ENCODE measurements at regions not wholly inside any gene's neighbourhood (a gene's known extent, or its start where the extent isn't known, plus 50 kb on each side); places are given as distances from the start of the nearest gene placed in this dataset.

DNA sequence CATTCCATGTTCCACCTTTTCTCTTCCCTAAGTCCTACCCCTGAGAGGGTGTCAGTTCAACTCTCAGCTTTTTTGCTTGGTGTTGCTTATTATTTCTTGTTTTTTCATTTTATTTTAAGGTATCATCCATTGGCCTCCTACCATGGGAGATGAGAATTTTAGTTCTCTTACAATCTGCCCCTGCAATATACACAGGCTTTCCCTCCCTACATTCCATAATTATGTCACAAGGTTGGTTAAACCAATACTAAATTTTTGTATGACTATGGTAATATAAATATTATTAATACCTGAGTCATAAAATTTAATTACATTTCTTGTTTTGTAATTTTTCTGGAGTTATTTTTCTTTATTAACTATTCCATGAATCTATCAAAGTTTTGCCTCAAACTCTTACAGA is 216.2 kb downstream of the SNX19 start:
- Histone ChIP-seq H3K36me3 (ENCODE audit: control insufficient read depth in 2 of 2, insufficient read depth in 1 of 2, low read length in 2 of 2) (no peaks in the 10 kb centered on the region), H3K4me3 (ENCODE audit: low read depth, low read length) (no peak overlapping the region), H3K27ac (ENCODE audit: extremely low read depth, low read depth, low read length) (no peak overlapping the region), H3K4me1 (ENCODE audit: control insufficient read depth, insufficient read depth, low read length) (no peaks in the 10 kb centered on the region), H3K9me3 (ENCODE audit: control insufficient read depth, insufficient read depth, low read depth, low read length) (no peaks in the 10 kb centered on the region)
- POLR2A ChIA-PET = no interaction called here
- TF ChIP-seq, protein P1, sequence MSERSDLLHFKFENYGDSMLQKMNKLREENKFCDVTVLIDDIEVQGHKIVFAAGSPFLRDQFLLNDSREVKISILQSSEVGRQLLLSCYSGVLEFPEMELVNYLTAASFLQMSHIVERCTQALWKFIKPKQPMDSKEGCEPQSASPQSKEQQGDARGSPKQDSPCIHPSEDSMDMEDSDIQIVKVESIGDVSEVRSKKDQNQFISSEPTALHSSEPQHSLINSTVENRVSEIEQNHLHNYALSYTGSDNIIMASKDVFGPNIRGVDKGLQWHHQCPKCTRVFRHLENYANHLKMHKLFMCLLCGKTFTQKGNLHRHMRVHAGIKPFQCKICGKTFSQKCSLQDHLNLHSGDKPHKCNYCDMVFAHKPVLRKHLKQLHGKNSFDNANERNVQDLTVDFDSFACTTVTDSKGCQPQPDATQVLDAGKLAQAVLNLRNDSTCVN (tag by site-specific recombination; optimal IDR thresholded peaks at IDR 0.05) = no peak
- TF ChIP-seq ZNF175 (tag by site-specific recombination; IDR thresholded peaks at IDR 0.05) (no peak), ZNF433 (tag by site-specific recombination; IDR thresholded peaks at IDR 0.05; ENCODE audit: low read depth) (no peak), KLF10 (tag by site-specific recombination; IDR thresholded peaks at IDR 0.05) (no peak), ZNF670 (tag by site-specific recombination; IDR thresholded peaks at IDR 0.05; ENCODE audit: low read depth) (no peak), ZNF19 (tag by site-specific recombination; IDR thresholded peaks at IDR 0.05; ENCODE audit: low read depth) (no peak)
- CTCF ChIA-PET = interaction anchor here (0.7 kb wide), 1 partner anchor 445 kb away, joined by 3 read pairs; no protein-coding TSS in a partner anchor

DNA sequence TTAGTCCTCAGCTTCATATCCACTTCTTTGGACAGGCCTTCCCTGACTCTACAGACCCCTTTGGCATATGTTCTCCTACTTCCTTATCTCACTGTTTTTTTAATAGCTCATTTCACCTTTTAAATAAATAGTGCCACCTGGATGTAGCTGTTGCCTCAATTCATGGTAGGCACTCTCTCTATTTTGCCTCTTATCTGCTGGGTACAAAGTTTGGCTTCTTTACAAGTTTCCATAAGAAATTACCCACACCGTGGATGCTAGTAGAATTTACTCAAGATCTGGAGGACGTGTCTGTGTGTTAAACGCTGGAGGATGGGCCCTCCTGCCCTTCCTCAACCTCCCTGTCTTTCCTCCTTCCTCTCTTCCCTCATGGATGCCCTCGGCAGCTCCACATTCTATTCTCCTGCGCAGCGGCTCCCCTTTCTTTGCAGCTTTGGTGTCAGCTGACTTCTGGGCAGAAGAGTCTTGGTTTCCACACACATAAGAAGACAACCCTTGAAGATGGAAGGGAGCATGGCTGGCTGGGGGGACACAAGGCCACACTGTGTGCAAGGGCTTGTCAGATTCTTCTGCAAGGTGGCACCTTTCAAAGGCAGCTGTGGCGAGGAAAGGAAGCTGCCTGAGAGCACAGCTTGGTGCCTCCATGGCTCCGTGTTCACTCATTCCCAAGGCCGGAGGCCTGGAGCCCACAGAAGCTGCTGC is 212.6 kb downstream of the SNX19 start:
- CTCF ChIA-PET = interaction anchor here (0.5 to 0.7 kb wide), 3 partner anchors 18 to 453 kb away, joined by 4 read pairs; no protein-coding TSS in a partner anchor
- Histone ChIP-seq H3K9me3 (ENCODE audit: control insufficient read depth, insufficient read depth, low read depth, low read length) (no peaks in the 10 kb centered on the region), H3K27ac (ENCODE audit: extremely low read depth, low read depth, low read length) (no peak overlapping the region), H3K36me3 (ENCODE audit: control insufficient read depth in 2 of 2, insufficient read depth in 1 of 2, low read length in 2 of 2) (no peaks in the 10 kb centered on the region), H3K4me3 (ENCODE audit: low read depth, low read length) (no peak overlapping the region), H3K4me1 (ENCODE audit: control insufficient read depth, insufficient read depth, low read length) (no peaks in the 10 kb centered on the region)
- POLR2A ChIA-PET = no interaction called here
- TF ChIP-seq ZNF423 (tag by site-specific recombination; IDR thresholded peaks at IDR 0.05) (no peak), ZNF10 (tag by site-specific recombination; IDR thresholded peaks at IDR 0.05) (no peak), ZNF23 (tag by site-specific recombination; IDR thresholded peaks at IDR 0.05; ENCODE audit: borderline replicate concordance) (no peak), EGR2 (tag by site-specific recombination; IDR thresholded peaks at IDR 0.05; ENCODE audit: low read depth) (no peak), ZNF214 (tag by site-specific recombination; IDR thresholded peaks at IDR 0.05; ENCODE audit: borderline replicate concordance) (no peak), ZNF335 (tag by site-specific recombination; conservative IDR thresholded peaks at IDR 0.05) (no peak), ZBTB17 (tag by site-specific recombination; IDR thresholded peaks at IDR 0.05) (no peak), HOXD13 (CRISPR knock-in tag; IDR thresholded peaks at IDR 0.05; ENCODE audit: borderline replicate concordance) (no peak), KLF1 (tag by site-specific recombination; IDR thresholded peaks at IDR 0.05) (no peak)
- TF ChIP-seq, protein P2, sequence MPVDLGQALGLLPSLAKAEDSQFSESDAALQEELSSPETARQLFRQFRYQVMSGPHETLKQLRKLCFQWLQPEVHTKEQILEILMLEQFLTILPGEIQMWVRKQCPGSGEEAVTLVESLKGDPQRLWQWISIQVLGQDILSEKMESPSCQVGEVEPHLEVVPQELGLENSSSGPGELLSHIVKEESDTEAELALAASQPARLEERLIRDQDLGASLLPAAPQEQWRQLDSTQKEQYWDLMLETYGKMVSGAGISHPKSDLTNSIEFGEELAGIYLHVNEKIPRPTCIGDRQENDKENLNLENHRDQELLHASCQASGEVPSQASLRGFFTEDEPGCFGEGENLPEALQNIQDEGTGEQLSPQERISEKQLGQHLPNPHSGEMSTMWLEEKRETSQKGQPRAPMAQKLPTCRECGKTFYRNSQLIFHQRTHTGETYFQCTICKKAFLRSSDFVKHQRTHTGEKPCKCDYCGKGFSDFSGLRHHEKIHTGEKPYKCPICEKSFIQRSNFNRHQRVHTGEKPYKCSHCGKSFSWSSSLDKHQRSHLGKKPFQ (tag by site-specific recombination; IDR thresholded peaks at IDR 0.05) = no peak
- TF ChIP-seq, protein P3, sequence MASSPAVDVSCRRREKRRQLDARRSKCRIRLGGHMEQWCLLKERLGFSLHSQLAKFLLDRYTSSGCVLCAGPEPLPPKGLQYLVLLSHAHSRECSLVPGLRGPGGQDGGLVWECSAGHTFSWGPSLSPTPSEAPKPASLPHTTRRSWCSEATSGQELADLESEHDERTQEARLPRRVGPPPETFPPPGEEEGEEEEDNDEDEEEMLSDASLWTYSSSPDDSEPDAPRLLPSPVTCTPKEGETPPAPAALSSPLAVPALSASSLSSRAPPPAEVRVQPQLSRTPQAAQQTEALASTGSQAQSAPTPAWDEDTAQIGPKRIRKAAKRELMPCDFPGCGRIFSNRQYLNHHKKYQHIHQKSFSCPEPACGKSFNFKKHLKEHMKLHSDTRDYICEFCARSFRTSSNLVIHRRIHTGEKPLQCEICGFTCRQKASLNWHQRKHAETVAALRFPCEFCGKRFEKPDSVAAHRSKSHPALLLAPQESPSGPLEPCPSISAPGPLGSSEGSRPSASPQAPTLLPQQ (tag by site-specific recombination; IDR thresholded peaks at IDR 0.05) = no peak
- TF ChIP-seq, protein P4, sequence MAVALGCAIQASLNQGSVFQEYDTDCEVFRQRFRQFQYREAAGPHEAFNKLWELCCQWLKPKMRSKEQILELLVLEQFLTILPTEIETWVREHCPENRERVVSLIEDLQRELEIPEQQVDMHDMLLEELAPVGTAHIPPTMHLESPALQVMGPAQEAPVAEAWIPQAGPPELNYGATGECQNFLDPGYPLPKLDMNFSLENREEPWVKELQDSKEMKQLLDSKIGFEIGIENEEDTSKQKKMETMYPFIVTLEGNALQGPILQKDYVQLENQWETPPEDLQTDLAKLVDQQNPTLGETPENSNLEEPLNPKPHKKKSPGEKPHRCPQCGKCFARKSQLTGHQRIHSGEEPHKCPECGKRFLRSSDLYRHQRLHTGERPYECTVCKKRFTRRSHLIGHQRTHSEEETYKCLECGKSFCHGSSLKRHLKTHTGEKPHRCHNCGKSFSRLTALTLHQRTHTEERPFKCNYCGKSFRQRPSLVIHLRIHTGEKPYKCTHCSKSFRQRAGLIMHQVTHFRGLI (tag by site-specific recombination; IDR thresholded peaks at IDR 0.05) = no peak
- TF ChIP-seq, protein P5, sequence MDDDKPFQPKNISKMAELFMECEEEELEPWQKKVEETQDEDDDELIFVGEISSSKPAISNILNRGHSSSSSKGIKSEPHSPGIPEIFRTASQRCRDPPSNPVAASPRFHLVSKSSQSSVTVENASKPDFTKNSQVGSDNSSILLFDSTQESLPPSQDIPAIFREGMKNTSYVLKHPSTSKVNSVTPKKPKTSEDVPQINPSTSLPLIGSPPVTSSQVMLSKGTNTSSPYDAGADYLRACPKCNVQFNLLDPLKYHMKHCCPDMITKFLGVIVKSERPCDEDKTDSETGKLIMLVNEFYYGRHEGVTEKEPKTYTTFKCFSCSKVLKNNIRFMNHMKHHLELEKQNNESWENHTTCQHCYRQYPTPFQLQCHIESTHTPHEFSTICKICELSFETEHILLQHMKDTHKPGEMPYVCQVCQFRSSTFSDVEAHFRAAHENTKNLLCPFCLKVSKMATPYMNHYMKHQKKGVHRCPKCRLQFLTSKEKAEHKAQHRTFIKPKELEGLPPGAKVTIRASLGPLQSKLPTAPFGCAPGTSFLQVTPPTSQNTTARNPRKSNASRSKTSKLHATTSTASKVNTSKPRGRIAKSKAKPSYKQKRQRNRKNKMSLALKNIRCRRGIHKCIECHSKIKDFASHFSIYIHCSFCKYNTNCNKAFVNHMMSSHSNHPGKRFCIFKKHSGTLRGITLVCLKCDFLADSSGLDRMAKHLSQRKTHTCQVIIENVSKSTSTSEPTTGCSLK (tag by site-specific recombination; IDR thresholded peaks at IDR 0.05) = no peak
- TF ChIP-seq, protein P6, sequence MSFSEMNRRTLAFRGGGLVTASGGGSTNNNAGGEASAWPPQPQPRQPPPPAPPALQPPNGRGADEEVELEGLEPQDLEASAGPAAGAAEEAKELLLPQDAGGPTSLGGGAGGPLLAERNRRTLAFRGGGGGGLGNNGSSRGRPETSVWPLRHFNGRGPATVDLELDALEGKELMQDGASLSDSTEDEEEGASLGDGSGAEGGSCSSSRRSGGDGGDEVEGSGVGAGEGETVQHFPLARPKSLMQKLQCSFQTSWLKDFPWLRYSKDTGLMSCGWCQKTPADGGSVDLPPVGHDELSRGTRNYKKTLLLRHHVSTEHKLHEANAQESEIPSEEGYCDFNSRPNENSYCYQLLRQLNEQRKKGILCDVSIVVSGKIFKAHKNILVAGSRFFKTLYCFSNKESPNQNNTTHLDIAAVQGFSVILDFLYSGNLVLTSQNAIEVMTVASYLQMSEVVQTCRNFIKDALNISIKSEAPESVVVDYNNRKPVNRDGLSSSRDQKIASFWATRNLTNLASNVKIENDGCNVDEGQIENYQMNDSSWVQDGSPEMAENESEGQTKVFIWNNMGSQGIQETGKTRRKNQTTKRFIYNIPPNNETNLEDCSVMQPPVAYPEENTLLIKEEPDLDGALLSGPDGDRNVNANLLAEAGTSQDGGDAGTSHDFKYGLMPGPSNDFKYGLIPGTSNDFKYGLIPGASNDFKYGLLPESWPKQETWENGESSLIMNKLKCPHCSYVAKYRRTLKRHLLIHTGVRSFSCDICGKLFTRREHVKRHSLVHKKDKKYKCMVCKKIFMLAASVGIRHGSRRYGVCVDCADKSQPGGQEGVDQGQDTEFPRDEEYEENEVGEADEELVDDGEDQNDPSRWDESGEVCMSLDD (tag by site-specific recombination; IDR thresholded peaks at IDR 0.05) = no peak
- TF ChIP-seq, protein P7, sequence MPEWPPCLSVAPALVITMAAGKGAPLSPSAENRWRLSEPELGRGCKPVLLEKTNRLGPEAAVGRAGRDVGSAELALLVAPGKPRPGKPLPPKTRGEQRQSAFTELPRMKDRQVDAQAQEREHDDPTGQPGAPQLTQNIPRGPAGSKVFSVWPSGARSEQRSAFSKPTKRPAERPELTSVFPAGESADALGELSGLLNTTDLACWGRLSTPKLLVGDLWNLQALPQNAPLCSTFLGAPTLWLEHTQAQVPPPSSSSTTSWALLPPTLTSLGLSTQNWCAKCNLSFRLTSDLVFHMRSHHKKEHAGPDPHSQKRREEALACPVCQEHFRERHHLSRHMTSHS (tag by site-specific recombination; IDR thresholded peaks at IDR 0.05) = no peak
